Midbrain (tissue), 1 donor: ENCODE measurements at regions not wholly inside any gene's neighbourhood (a gene's known extent, or its start where the extent isn't known, plus 50 kb on each side); places are given as distances from the start of the nearest gene placed in this dataset.

Source experiments
- DNase-seq: peaks from one replicate; lab custom pipeline; 2025; lab: John Stamatoyannopoulos, UW

GRCh38 chr6:111985202-111985731 lies 68.6 kb upstream of the CCN6 start:
- DNase-seq, result no peak

GRCh38 chr6:111986651-111987050 lies 67.3 kb upstream of the CCN6 start:
- no peak for DNase-seq

GRCh38 chr6:111987295-111987694 lies 66.6 kb upstream of the CCN6 start:
- no peak for DNase-seq

- DNase-seq, result no peak
Measured at GRCh38 chr6:111988926-111989325, 65.0 kb upstream of the CCN6 start.

- no peak for DNase-seq
Measured at GRCh38 chr6:111989743-111990142, 64.2 kb upstream of the CCN6 start.

GRCh38 chr6:111990214-111990613 lies 63.7 kb upstream of the CCN6 start:
- DNase-seq, result no peak

- DNase-seq, result no peak
Measured at GRCh38 chr6:111992851-111993250, 61.1 kb upstream of the CCN6 start.

GRCh38 chr6:111993342-111993741 lies 60.6 kb upstream of the CCN6 start:
- DNase-seq, result no peak

GRCh38 chr6:111994791-111995190 lies 59.1 kb upstream of the CCN6 start:
- no peak for DNase-seq

GRCh38 chr6:111995404-111995803 lies 58.5 kb upstream of the CCN6 start:
- DNase-seq, result no peak

- no peak for DNase-seq
Measured at GRCh38 chr6:111996144-111996865, 57.6 kb upstream of the CCN6 start.

GRCh38 chr6:111997078-111997852 lies 56.6 kb upstream of the CCN6 start:
- DNase-seq, result peak; percentile 82

GRCh38 chr6:111997853-111998208 lies 56.1 kb upstream of the CCN6 start:
- DNase-seq, result no peak

- no peak for DNase-seq
Measured at GRCh38 chr6:112002307-112002706, 51.6 kb upstream of the CCN6 start.
